ENCODE measurements at regions not wholly inside any gene's neighbourhood (a gene's known extent, or its start where the extent isn't known, plus 50 kb on each side); places are given as distances from the start of the nearest gene placed in this dataset.

GRCh38 chr12:97275256-97275655 is 187.3 kb upstream of the RMST start:
- TF ChIP-seq CTCF (conservative IDR thresholded peaks at IDR 0.05 in 1 of 2, IDR thresholded peaks at IDR 0.05 in 1 of 2; ENCODE audit: extremely low read depth in 1 of 2, insufficient read depth in 1 of 2, low read depth in 1 of 2, low read length in 2 of 2) (no peak), EZH2 (IDR thresholded peaks at IDR 0.05; ENCODE audit: borderline replicate concordance, low read length) (no peak)
